OCI-LY1 (cell line): ENCODE measurements at regions not wholly inside any gene's neighbourhood (a gene's known extent, or its start where the extent isn't known, plus 50 kb on each side); places are given as distances from the start of the nearest gene placed in this dataset.

Source experiments
- H2AFZ ChIP-seq: fragments of 200-600 bp; sonication (generic), shearing (Covaris generic); 2 replicates; pipeline ENCODE4 v1.6.0; 2014; ENCODE audit warnings: antibody characterized with exemption, mild to moderate bottlenecking, low read length
- H3F3A ChIP-seq: fragments of 200-600 bp; sonication (generic), shearing (Covaris generic); 2 replicates; pipeline ENCODE4 v1.6.0; 2014; ENCODE audit warnings: mild to moderate bottlenecking, antibody characterized with exemption, low read length, moderate library complexity; ENCODE audit not compliant: insufficient read depth
- H3K27ac ChIP-seq: fragments of 200-600 bp; sonication (generic); 2 replicates; pipeline ENCODE4 v1.5.1; 2014; ENCODE audit warnings: low read length, mixed run types, mild to moderate bottlenecking, low read depth; ENCODE audit not compliant: poor library complexity, severe bottlenecking
- H3K27me3 ChIP-seq: fragments of 200-600 bp; sonication (generic); 2 replicates; pipeline ENCODE4 v1.6.0; 2014; ENCODE audit warnings: antibody characterized with exemption, mild to moderate bottlenecking, low read length, moderate library complexity; ENCODE audit not compliant: insufficient read depth
- H3K36me3 ChIP-seq: fragments of 200-600 bp; sonication (generic); 2 replicates; pipeline ENCODE4 v1.6.1; 2014; ENCODE audit warnings: mild to moderate bottlenecking, antibody characterized with exemption, low read length, moderate library complexity, mixed read lengths; ENCODE audit not compliant: insufficient read depth
- H3K4me1 ChIP-seq: fragments of 200-600 bp; sonication (generic); 2 replicates; pipeline ENCODE4 v1.5.1; 2014; ENCODE audit warnings: mild to moderate bottlenecking, low read length, moderate library complexity; ENCODE audit not compliant: insufficient read depth, severe bottlenecking
- H3K4me2 ChIP-seq: fragments of 200-600 bp; sonication (generic), shearing (Covaris generic); 2 replicates; pipeline ENCODE4 v1.6.1; 2014; ENCODE audit warnings: low read length
- H3K4me3 ChIP-seq: fragments of 200-600 bp; sonication (generic); 2 replicates; pipeline ENCODE4 v1.5.1; 2014; ENCODE audit warnings: low read length, low read depth, mild to moderate bottlenecking, mixed read lengths; ENCODE audit not compliant: poor library complexity, severe bottlenecking
- H3K79me2 ChIP-seq: fragments of 200-600 bp; shearing (Covaris generic); 2 replicates; pipeline ENCODE4 v1.6.1; 2016; ENCODE audit warnings: mixed run types, low read length, mixed read lengths; ENCODE audit not compliant: insufficient read depth
- H3K9ac ChIP-seq: fragments of 200-600 bp; sonication (generic), shearing (Covaris generic); 2 replicates; pipeline ENCODE4 v1.6.1; 2014; ENCODE audit warnings: mild to moderate bottlenecking, low read length, mixed read lengths
- H3K9me2 ChIP-seq: fragments of 200-600 bp; sonication (generic), shearing (Covaris generic); 2 replicates; pipeline ENCODE4 v1.6.1; 2014; ENCODE audit warnings: low read depth, mild to moderate bottlenecking, low read length, mixed read lengths
- H3K9me3 ChIP-seq: fragments of 200-600 bp; shearing (Covaris generic); 2 replicates; pipeline ENCODE4 v1.6.1; 2014; ENCODE audit warnings: low read length, mixed read lengths
- H4K20me1 ChIP-seq: fragments of 200-600 bp; sonication (generic), shearing (Covaris generic); 2 replicates; pipeline ENCODE4 v1.6.0; 2016; ENCODE audit warnings: mild to moderate bottlenecking, low read length; ENCODE audit not compliant: insufficient read depth
- EZH2 ChIP-seq: fragments of 200-600 bp; sonication (generic), shearing (Covaris generic); IDR thresholded peaks from 2 replicates; pipeline ENCODE4 v1.8.0; 2017; ENCODE audit warnings: borderline replicate concordance, mixed run types, mild to moderate bottlenecking, antibody characterized with exemption, low read length, moderate library complexity, mixed read lengths
- TF ChIP-seq, protein P1 (sequence below): fragments of 200-600 bp; sonication (generic), shearing (Covaris generic); IDR thresholded peaks from 2 replicates; pipeline ENCODE4 v1.5.1; 2017; ENCODE audit warnings: mild to moderate bottlenecking, antibody characterized with exemption, low read length, moderate library complexity, mixed read lengths

DNA sequence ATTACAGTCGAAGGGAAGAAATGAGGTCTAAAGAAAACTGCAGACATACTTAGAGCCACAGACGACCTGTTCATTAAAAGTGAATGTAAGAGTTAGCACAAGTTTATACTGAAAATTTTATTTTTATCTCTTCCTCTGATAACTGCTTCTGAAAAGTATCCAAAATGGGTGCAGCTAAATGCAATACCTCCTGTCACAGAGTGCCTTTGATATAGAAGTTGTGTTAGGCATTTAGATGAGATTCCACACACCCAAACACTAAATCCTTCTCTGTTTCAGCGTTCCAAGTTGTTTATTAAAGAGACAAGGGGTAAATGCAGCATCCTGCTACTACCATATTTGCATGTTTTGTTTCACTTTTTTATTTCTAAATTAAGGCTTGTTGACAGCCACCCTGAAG is 214.7 kb upstream of the TSHZ2 start:
- H3K4me3 ChIP-seq: no peak overlapping the region
- no peak overlapping the region for H2AFZ ChIP-seq
- no peaks in the 10 kb centered on the region for H3K9me3 ChIP-seq
- no peaks in the 10 kb centered on the region for H3F3A ChIP-seq
- no peak overlapping the region for H3K9ac ChIP-seq
- no peak overlapping the region for H3K4me2 ChIP-seq
- no peak overlapping the region for H3K27ac ChIP-seq
- H3K36me3 ChIP-seq: no peaks in the 10 kb centered on the region
- H3K9me2 ChIP-seq: no peaks in the 10 kb centered on the region
- no peaks in the 10 kb centered on the region for H3K27me3 ChIP-seq
- TF ChIP-seq, protein P1, sequence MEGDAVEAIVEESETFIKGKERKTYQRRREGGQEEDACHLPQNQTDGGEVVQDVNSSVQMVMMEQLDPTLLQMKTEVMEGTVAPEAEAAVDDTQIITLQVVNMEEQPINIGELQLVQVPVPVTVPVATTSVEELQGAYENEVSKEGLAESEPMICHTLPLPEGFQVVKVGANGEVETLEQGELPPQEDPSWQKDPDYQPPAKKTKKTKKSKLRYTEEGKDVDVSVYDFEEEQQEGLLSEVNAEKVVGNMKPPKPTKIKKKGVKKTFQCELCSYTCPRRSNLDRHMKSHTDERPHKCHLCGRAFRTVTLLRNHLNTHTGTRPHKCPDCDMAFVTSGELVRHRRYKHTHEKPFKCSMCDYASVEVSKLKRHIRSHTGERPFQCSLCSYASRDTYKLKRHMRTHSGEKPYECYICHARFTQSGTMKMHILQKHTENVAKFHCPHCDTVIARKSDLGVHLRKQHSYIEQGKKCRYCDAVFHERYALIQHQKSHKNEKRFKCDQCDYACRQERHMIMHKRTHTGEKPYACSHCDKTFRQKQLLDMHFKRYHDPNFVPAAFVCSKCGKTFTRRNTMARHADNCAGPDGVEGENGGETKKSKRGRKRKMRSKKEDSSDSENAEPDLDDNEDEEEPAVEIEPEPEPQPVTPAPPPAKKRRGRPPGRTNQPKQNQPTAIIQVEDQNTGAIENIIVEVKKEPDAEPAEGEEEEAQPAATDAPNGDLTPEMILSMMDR: no peak
- TF ChIP-seq EZH2: no peak
- no peaks in the 10 kb centered on the region for H3K79me2 ChIP-seq
- H4K20me1 ChIP-seq: no peaks in the 10 kb centered on the region
- no peaks in the 10 kb centered on the region for H3K4me1 ChIP-seq

DNA sequence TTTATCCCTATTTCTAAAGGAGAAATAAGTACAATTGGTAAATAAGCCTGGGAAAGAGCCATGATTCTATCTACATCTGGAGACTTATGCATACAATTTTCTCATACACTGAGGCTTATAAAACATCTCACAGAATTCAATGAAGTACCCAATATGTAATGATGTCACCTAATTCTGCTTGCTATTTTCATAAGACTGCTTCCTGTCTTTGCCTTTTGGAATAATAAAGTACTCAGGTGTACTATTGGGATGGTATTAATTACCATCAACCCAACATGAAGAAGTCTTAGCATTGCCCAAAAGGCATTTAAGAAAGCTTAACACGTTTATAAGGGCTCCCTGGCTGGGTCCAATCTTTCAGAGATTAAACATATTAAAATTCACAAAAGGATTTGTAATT is 216.4 kb upstream of the TSHZ2 start:
- H3K4me3 ChIP-seq: no peak overlapping the region
- TF ChIP-seq, protein P1: no peak
- TF ChIP-seq EZH2: no peak
- H3K4me1 ChIP-seq: no peaks in the 10 kb centered on the region
- H3F3A ChIP-seq: no peaks in the 10 kb centered on the region
- no peak overlapping the region for H3K27ac ChIP-seq
- H3K4me2 ChIP-seq: no peak overlapping the region
- H3K9me3 ChIP-seq: no peaks in the 10 kb centered on the region
- no peaks in the 10 kb centered on the region for H4K20me1 ChIP-seq
- no peaks in the 10 kb centered on the region for H3K27me3 ChIP-seq
- H2AFZ ChIP-seq: no peak overlapping the region
- H3K36me3 ChIP-seq: no peaks in the 10 kb centered on the region
- no peaks in the 10 kb centered on the region for H3K9me2 ChIP-seq
- H3K9ac ChIP-seq: no peak overlapping the region
- no peaks in the 10 kb centered on the region for H3K79me2 ChIP-seq

DNA sequence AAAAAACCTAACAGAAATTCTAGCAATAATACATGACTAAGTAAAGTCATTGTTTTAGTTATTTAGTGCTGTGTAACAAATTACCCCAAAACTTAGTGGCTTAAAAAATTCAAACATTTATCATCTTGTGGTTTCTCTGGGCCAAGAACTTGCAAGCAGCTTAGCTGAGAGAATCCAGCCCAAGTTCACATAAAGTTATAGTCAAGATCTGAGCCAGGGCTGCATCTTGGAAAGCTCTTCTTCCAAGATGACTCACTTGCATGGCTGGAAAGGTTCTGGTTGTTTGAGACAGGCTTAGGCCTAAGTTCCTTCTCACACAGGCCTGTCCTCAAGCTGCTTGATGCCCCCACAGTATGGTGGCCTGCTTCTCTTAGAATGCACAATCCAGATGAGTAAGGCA is 217.8 kb upstream of the TSHZ2 start:
- Histone ChIP-seq H3F3A (no peaks in the 10 kb centered on the region), H3K79me2 (no peaks in the 10 kb centered on the region), H3K4me3 (no peak overlapping the region), H4K20me1 (no peaks in the 10 kb centered on the region), H2AFZ (no peak overlapping the region), H3K9ac (no peak overlapping the region), H3K27me3 (no peaks in the 10 kb centered on the region), H3K9me3 (no peaks in the 10 kb centered on the region), H3K9me2 (no peaks in the 10 kb centered on the region), H3K36me3 (no peaks in the 10 kb centered on the region), H3K4me1 (no peaks in the 10 kb centered on the region), H3K27ac (no peak overlapping the region), H3K4me2 (no peak overlapping the region)
- TF ChIP-seq EZH2: no peak
- TF ChIP-seq, protein P1: no peak
